Loucy (cell line): ENCODE measurements at regions not wholly inside any gene's neighbourhood (a gene's known extent, or its start where the extent isn't known, plus 50 kb on each side); places are given as distances from the start of the nearest gene placed in this dataset.

Source experiments
- CTCF ChIP-seq: fragments of 200-600 bp; sonication (generic); conservative IDR thresholded peaks from 2 replicates; pipeline ENCODE4 v1.5.1; 2014; ENCODE audit warnings: mild to moderate bottlenecking, antibody characterized with exemption, low read length
- EZH2phosphoT487 ChIP-seq: fragments of 200-600 bp; IDR thresholded peaks from 2 replicates; pipeline ENCODE4 v1.6.1; 2018; ENCODE audit warnings: antibody characterized with exemption, mild to moderate bottlenecking, moderate library complexity, borderline replicate concordance

DNA sequence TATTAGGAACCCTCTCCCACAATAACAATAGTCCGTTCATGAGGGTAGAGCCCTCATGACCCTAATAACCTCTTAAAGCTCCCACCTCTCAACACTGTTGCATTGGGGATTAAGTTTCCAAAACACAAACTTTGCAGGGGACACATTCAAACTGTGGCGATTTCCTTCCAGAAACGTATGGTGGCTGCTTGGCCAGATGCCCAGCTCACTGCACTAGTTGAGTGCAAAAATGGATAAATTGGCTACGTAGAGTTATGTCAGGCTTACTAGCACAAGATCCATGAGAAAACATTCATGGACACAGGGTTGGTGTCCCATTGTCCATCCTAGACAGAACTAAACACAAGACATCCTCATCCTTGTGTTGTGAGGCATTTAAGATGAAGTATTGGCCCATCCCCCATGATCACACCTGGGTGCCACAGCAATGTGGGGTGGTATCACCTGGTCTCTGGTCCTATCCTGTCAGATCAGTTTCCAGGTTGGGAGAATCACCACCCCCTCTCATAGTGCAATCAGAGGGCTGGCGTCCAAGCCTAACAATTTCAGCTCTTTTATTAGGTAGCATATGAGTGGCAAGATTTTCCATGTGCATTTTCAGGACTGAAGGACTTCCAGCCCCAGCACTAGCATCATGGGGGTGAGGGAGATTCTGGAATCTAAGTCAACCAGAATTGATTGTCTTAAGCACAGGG is 63.4 kb upstream of the ELOVL5 start:
- TF ChIP-seq CTCF (no peak), EZH2phosphoT487 (no peak)
